ENCODE measurements at regions not wholly inside any gene's neighbourhood (a gene's known extent, or its start where the extent isn't known, plus 50 kb on each side); places are given as distances from the start of the nearest gene placed in this dataset.

- no peak for TF ChIP-seq CTCF (IDR thresholded peaks at IDR 0.05; ENCODE audit: extremely low read depth, missing control alignments)
These were observed 256.4 kb upstream of the TPM1 start for GRCh38 chr15:62785881-62786828.

GRCh38 chr15:62787401-62787800, 255.1 kb upstream of the TPM1 start:
- DNase-seq (ENCODE audit: low spot score), result no peak
- no peak for TF ChIP-seq CTCF (IDR thresholded peaks at IDR 0.05; ENCODE audit: extremely low read depth, missing control alignments)

More at GRCh38 chr15:62785881-62786828, 256.4 kb upstream of the TPM1 start:
- no peak for DNase-seq (ENCODE audit: low spot score)

- no peak for DNase-seq (ENCODE audit: low spot score)
- TF ChIP-seq CTCF (IDR thresholded peaks at IDR 0.05; ENCODE audit: extremely low read depth, missing control alignments), result no peak
These were observed 254.3 kb upstream of the TPM1 start for GRCh38 chr15:62788224-62788623.

GRCh38 chr15:62790546-62790945, 252.0 kb upstream of the TPM1 start:
- TF ChIP-seq CTCF (IDR thresholded peaks at IDR 0.05; ENCODE audit: extremely low read depth, missing control alignments), result no peak
- DNase-seq (ENCODE audit: low spot score), result no peak

GRCh38 chr15:62791694-62792093, 250.9 kb upstream of the TPM1 start:
- no peak for DNase-seq (ENCODE audit: low spot score)
- no peak for TF ChIP-seq CTCF (IDR thresholded peaks at IDR 0.05; ENCODE audit: extremely low read depth, missing control alignments)

- no peak for DNase-seq (ENCODE audit: low spot score)
- TF ChIP-seq CTCF (IDR thresholded peaks at IDR 0.05; ENCODE audit: extremely low read depth, missing control alignments), result no peak
These were observed 249.4 kb upstream of the TPM1 start for GRCh38 chr15:62792986-62793751.

GRCh38 chr15:62793752-62794144, 248.8 kb upstream of the TPM1 start:
- DNase-seq (ENCODE audit: low spot score), result no peak
- TF ChIP-seq CTCF (IDR thresholded peaks at IDR 0.05; ENCODE audit: extremely low read depth, missing control alignments), result no peak
